ENCODE measurements at regions not wholly inside any gene's neighbourhood (a gene's known extent, or its start where the extent isn't known, plus 50 kb on each side); places are given as distances from the start of the nearest gene placed in this dataset.

GRCh38 chr4:54418468-54418867 lies 189.4 kb downstream of the PDGFRA start (continued):
- TF ChIP-seq STAT5B (CRISPR knock-in tag; IDR thresholded peaks at IDR 0.05) (no peak), KLF6 (CRISPR knock-in tag; IDR thresholded peaks at IDR 0.05; ENCODE audit: borderline replicate concordance) (0 out of 2 replicates have a peak, but pooled peaks have one; percentile 58), ZKSCAN8 (CRISPR knock-in tag; IDR thresholded peaks at IDR 0.05) (no peak), TCF7L2 (IDR thresholded peaks at IDR 0.05; ENCODE audit: low read depth, low read length) (no peak), SAP30 (IDR thresholded peaks at IDR 0.05; ENCODE audit: borderline replicate concordance, insufficient read depth, low read depth, low read length, poor library complexity, severe bottlenecking) (no peak), NCOA4 (IDR thresholded peaks at IDR 0.05; ENCODE audit: partially characterized antibody) (no peak), ZNF79 (CRISPR knock-in tag; IDR thresholded peaks at IDR 0.05; ENCODE audit: low read depth) (0 out of 2 replicates have a peak, but pooled peaks have one; percentile 39)

DNA sequence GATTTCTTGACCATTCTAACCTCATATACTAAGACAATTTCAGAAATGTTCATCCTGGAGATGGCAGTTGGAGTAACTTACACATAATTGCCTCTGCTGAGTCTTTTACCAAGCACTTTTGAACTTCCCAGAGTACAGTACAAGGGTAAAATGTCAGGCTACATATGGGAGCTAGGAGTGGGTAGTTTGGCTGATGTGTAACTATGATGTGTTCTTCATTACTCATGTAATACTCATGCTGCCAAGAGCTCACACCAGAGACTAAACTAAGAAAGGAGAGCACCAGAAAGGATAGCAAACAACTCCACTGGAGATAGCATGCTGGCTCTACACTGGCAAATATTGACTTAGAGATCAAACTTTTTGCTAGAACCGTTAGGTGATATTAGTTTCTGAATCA lies 194.0 kb downstream of the PDGFRA start:
- no peak overlapping the region for H2AFZ ChIP-seq (ENCODE audit: low read depth, low read length)
- no peak overlapping the region for H3K4me3 ChIP-seq
- ATAC-seq (no peak), FAIRE-seq (no peak), DNase-seq (ENCODE audit: extremely low read depth in 1 of 4, low spot score in 3 of 4) (no peak)
- ChIA-PET CTCF (ENCODE audit: low intra/inter-chr PET ratio) (no interaction called here), POLR2A (interaction anchor here (0.7 kb wide), 1 partner anchor 8 kb away, joined by 3 read pairs; no protein-coding TSS in a partner anchor)
- intact Hi-C loops (cut with micrococcal nuclease) (no loop called here), in situ Hi-C loops (cut with MboI) (no loop called here)
- H3K4me1 ChIP-seq (replicated peaks in 1 of 2; ENCODE audit: control insufficient read depth in 2 of 2, insufficient read depth in 2 of 2, low read length in 2 of 2) = no peaks in the 10 kb centered on the region
- H3K27me3 ChIP-seq (ENCODE audit: control insufficient read depth in 2 of 2, insufficient read depth in 2 of 2, low read length in 2 of 2) = peaks cover 0 to 5% of the 10 kb centered on the region in 2 experiments; a peak in 3 of 5 replicates
- 0% methylated on average over 1 of the region's 1 CpG for WGBS (ENCODE audit: insufficient coverage, low coverage, missing lambda C conversion rate)
- H4K20me1 ChIP-seq (replicated peaks; ENCODE audit: control insufficient read depth, insufficient read depth, low read length) = no peaks in the 10 kb centered on the region
- H3K36me3 ChIP-seq (ENCODE audit: control insufficient read depth, insufficient read depth, low read length) = no peaks in the 10 kb centered on the region
- BruUV-seq (replicated peaks) = no TSS peak
- no peak overlapping the region for H3K9ac ChIP-seq (ENCODE audit: insufficient read depth in 1 of 2, low read depth in 2 of 2, low read length in 2 of 2)
- H3K9me3 ChIP-seq (replicated peaks; ENCODE audit: control insufficient read depth, insufficient read depth, low read depth, low read length) = no peaks in the 10 kb centered on the region
- no peak overlapping the region for H3K27ac ChIP-seq (ENCODE audit: extremely low read depth, low read depth, low read length)
- no peaks in the 10 kb centered on the region for H3K9me1 ChIP-seq (ENCODE audit: control insufficient read depth, insufficient read depth, low read length)
- no peak overlapping the region for H3K4me2 ChIP-seq (ENCODE audit: insufficient read depth, low read length)
- H3K79me2 ChIP-seq (ENCODE audit: control insufficient read depth, insufficient read depth, low read length) = no peaks in the 10 kb centered on the region
- TF ChIP-seq, protein P1, sequence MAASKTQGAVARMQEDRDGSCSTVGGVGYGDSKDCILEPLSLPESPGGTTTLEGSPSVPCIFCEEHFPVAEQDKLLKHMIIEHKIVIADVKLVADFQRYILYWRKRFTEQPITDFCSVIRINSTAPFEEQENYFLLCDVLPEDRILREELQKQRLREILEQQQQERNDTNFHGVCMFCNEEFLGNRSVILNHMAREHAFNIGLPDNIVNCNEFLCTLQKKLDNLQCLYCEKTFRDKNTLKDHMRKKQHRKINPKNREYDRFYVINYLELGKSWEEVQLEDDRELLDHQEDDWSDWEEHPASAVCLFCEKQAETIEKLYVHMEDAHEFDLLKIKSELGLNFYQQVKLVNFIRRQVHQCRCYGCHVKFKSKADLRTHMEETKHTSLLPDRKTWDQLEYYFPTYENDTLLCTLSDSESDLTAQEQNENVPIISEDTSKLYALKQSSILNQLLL (CRISPR knock-in tag; IDR thresholded peaks at IDR 0.05; ENCODE audit: borderline replicate concordance) = no peak
- no peak for TF ChIP-seq MEF2A (IDR thresholded peaks at IDR 0.05; ENCODE audit: control insufficient read depth, low read depth, low read length)
